ENCODE measurements at regions not wholly inside any gene's neighbourhood (a gene's known extent, or its start where the extent isn't known, plus 50 kb on each side); places are given as distances from the start of the nearest gene placed in this dataset.

GRCh38 chr1:57883642-57883995 lies 459.8 kb upstream of the DAB1 start:
- 95 to 100% methylated on average over 3 to 4 of the region's 4 CpGs for WGBS, 2 experiments (ENCODE audit: insufficient coverage in 1 of 2, insufficient read length in 1 of 2)
- H3K27me3 ChIP-seq (ENCODE audit: control insufficient read depth, insufficient read depth, low read length, poor library complexity, severe bottlenecking) = no peaks in the 10 kb centered on the region
- H3K27ac ChIP-seq (ENCODE audit: low read depth, low read length) = no peak overlapping the region
- no peak overlapping the region for H3K4me3 Mint-ChIP-seq
- no peak overlapping the region for H3K9ac ChIP-seq (ENCODE audit: extremely low read depth, low read length, poor library complexity, severe bottlenecking)
- peaks cover 6% of the 10 kb centered on the region for H3K4me1 Mint-ChIP-seq
- H3K27me3 Mint-ChIP-seq (ENCODE audit: insufficient read depth) = no peaks in the 10 kb centered on the region
- H3K36me3 Mint-ChIP-seq (ENCODE audit: low read depth) = no peaks in the 10 kb centered on the region
- no peaks in the 10 kb centered on the region for H3K9me3 Mint-ChIP-seq
- no peaks in the 10 kb centered on the region for H3K9me3 ChIP-seq (ENCODE audit: control insufficient read depth, low read length)
- no peaks in the 10 kb centered on the region for H3K4me1 ChIP-seq (ENCODE audit: control insufficient read depth, insufficient read depth, low read length)
- no peak overlapping the region for H3K27ac Mint-ChIP-seq
- no peak for DNase-seq
- no peaks in the 10 kb centered on the region for H3K36me3 ChIP-seq (ENCODE audit: control insufficient read depth, insufficient read depth, low read length)
- TF ChIP-seq CTCF (conservative IDR thresholded peaks at IDR 0.05) = no peak
- no peak overlapping the region for H3K4me3 ChIP-seq (ENCODE audit: low read length)

- Mint-ChIP-seq H3K4me1 (peaks cover 6% of the 10 kb centered on the region), H3K36me3 (ENCODE audit: low read depth) (no peaks in the 10 kb centered on the region), H3K27me3 (ENCODE audit: insufficient read depth) (no peaks in the 10 kb centered on the region), H3K27ac (no peak overlapping the region), H3K9me3 (no peaks in the 10 kb centered on the region), H3K4me3 (no peak overlapping the region)
- no peak overlapping the region for H3K27ac ChIP-seq (ENCODE audit: low read depth, low read length)
- H3K4me3 ChIP-seq (ENCODE audit: low read length) = no peak overlapping the region
- DNase-seq = no peak
- H3K4me1 ChIP-seq (ENCODE audit: control insufficient read depth, insufficient read depth, low read length) = no peaks in the 10 kb centered on the region
- H3K27me3 ChIP-seq (ENCODE audit: control insufficient read depth, insufficient read depth, low read length, poor library complexity, severe bottlenecking) = no peaks in the 10 kb centered on the region
- H3K36me3 ChIP-seq (ENCODE audit: control insufficient read depth, insufficient read depth, low read length) = no peaks in the 10 kb centered on the region
- H3K9me3 ChIP-seq (ENCODE audit: control insufficient read depth, low read length) = no peaks in the 10 kb centered on the region
- WGBS, 2 experiments (ENCODE audit: insufficient coverage in 1 of 2, insufficient read length in 1 of 2) = 91 to 97% methylated on average over 4 to 6 of the region's 6 CpGs
- H3K9ac ChIP-seq (ENCODE audit: extremely low read depth, low read length, poor library complexity, severe bottlenecking) = no peak overlapping the region
- no peak for TF ChIP-seq CTCF (conservative IDR thresholded peaks at IDR 0.05)
Observed at GRCh38 chr1:57882934-57883641, 459.2 kb upstream of the DAB1 start.

- H3K36me3 ChIP-seq (ENCODE audit: control insufficient read depth, insufficient read depth, low read length) = no peaks in the 10 kb centered on the region
- no peak overlapping the region for H3K9ac ChIP-seq (ENCODE audit: extremely low read depth, low read length, poor library complexity, severe bottlenecking)
- H3K4me1 ChIP-seq (ENCODE audit: control insufficient read depth, insufficient read depth, low read length) = no peaks in the 10 kb centered on the region
- no peaks in the 10 kb centered on the region for H3K27me3 ChIP-seq (ENCODE audit: control insufficient read depth, insufficient read depth, low read length, poor library complexity, severe bottlenecking)
- no peak for TF ChIP-seq CTCF (conservative IDR thresholded peaks at IDR 0.05)
- peak overlapping the region; percentile 67 for H3K27ac ChIP-seq (ENCODE audit: low read depth, low read length)
- no peak overlapping the region for H3K4me3 ChIP-seq (ENCODE audit: low read length)
- no peaks in the 10 kb centered on the region for H3K27me3 Mint-ChIP-seq (ENCODE audit: insufficient read depth)
- no peaks in the 10 kb centered on the region for H3K9me3 ChIP-seq (ENCODE audit: control insufficient read depth, low read length)
- no peak for DNase-seq
- H3K4me3 Mint-ChIP-seq = no peak overlapping the region
- no peaks in the 10 kb centered on the region for H3K36me3 Mint-ChIP-seq (ENCODE audit: low read depth)
- peaks cover 3% of the 10 kb centered on the region for H3K4me1 Mint-ChIP-seq
- H3K9me3 Mint-ChIP-seq = no peaks in the 10 kb centered on the region
- WGBS, 2 experiments (ENCODE audit: insufficient coverage in 1 of 2, insufficient read length in 1 of 2) = 70 to 86% methylated on average over 2 to 3 of the region's 3 CpGs
- no peak overlapping the region for H3K27ac Mint-ChIP-seq
Observed at GRCh38 chr1:57882072-57882471, 458.2 kb upstream of the DAB1 start.
